GM19328 (cell line): ENCODE measurements at regions not wholly inside any gene's neighbourhood (a gene's known extent, or its start where the extent isn't known, plus 50 kb on each side); places are given as distances from the start of the nearest gene placed in this dataset.

Source experiments
- ATAC-seq: cut with Tn5 transposase; IDR thresholded peaks from one replicate; pipeline ENCODE4 v1.9.1; 2021; ENCODE audit warnings: mild to moderate bottlenecking, moderate library complexity; ENCODE audit not compliant: unreplicated experiment

- no peak for ATAC-seq
Measured at GRCh38 chr4:153075836-153076518, 128.3 kb upstream of the TRIM2 start.

- ATAC-seq, result no peak
Measured at GRCh38 chr4:153076861-153077260, 127.4 kb upstream of the TRIM2 start.

- no peak for ATAC-seq
Measured at GRCh38 chr4:153079857-153080391, 124.3 kb upstream of the TRIM2 start.

GRCh38 chr4:153081006-153081580, 123.2 kb upstream of the TRIM2 start:
- no peak for ATAC-seq

- ATAC-seq, result no peak
Measured at GRCh38 chr4:153081693-153082092, 122.5 kb upstream of the TRIM2 start.

GRCh38 chr4:153082322-153083301, 121.6 kb upstream of the TRIM2 start:
- ATAC-seq, result no peak

GRCh38 chr4:153083447-153083947, 120.7 kb upstream of the TRIM2 start:
- ATAC-seq, result peak; percentile 51

- ATAC-seq, result no peak
Measured at GRCh38 chr4:153084224-153084979, 119.8 kb upstream of the TRIM2 start.

- ATAC-seq, result peak; percentile 45
Measured at GRCh38 chr4:153084980-153085630, 119.1 kb upstream of the TRIM2 start.

GRCh38 chr4:153087671-153088194, 116.5 kb upstream of the TRIM2 start:
- ATAC-seq, result no peak

GRCh38 chr4:153089742-153090141, 114.5 kb upstream of the TRIM2 start:
- no peak for ATAC-seq

- ATAC-seq, result no peak
Measured at GRCh38 chr4:153090181-153090580, 114.1 kb upstream of the TRIM2 start.

GRCh38 chr4:153090670-153091385, 113.4 kb upstream of the TRIM2 start:
- no peak for ATAC-seq

- no peak for ATAC-seq
Measured at GRCh38 chr4:153093396-153093795, 110.8 kb upstream of the TRIM2 start.

- no peak for ATAC-seq
Measured at GRCh38 chr4:153093802-153094201, 110.4 kb upstream of the TRIM2 start.

- no peak for ATAC-seq
Measured at GRCh38 chr4:153094435-153094834, 109.8 kb upstream of the TRIM2 start.

GRCh38 chr4:153095448-153096204, 108.6 kb upstream of the TRIM2 start:
- no peak for ATAC-seq

GRCh38 chr4:153096344-153096743, 107.9 kb upstream of the TRIM2 start:
- ATAC-seq, result no peak
